HS-27A (cell line): ENCODE measurements at regions not wholly inside any gene's neighbourhood (a gene's known extent, or its start where the extent isn't known, plus 50 kb on each side); places are given as distances from the start of the nearest gene placed in this dataset.

Experiments used
- DNase-seq: peaks from one replicate; pipeline ENCODE4 v3.0.0-alpha.2; 2012; ENCODE audit warnings: low read depth, missing footprints

- no peak for DNase-seq
Observed at GRCh38 chr18:24672165-24672941, 211.9 kb downstream of the HRH4 start.

DNA sequence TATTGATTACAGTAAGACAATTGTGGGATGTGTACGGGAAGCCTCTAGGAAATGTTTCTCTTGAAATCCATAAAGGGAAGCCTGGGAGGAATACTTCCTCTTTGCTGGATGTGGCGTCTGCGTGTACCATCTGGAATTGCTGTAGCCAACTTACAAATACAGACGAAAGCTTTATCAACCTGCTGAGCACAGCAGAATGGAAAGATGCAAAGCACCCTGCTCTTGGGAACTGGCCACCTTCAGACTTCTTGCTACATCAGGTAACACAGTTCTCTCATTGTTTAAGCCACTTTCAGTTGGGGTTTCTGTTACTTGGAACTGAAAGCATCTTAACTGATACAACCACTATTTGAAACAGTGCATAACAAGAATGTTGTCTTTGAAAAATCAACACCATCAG lies 213.8 kb downstream of the HRH4 start:
- DNase-seq: no peak

DNA sequence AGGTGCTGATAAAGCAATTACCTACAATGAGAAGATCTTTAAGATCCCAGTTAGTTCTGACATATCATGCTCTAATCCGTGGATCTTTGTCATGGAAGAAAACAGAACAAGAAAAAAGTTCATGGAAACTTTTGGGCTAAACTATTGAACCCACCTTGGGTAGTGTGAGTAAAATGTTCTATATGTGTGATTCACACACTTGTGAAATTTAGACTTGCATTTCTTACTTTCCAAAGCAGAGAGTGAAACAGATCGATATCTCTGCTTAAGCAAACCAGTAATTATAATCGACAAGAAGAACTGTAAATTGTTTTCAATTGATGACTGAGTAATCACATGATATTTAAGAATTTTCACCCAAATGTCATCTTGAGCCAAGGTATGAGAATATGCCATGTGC lies 214.2 kb downstream of the HRH4 start:
- DNase-seq: no peak

DNA sequence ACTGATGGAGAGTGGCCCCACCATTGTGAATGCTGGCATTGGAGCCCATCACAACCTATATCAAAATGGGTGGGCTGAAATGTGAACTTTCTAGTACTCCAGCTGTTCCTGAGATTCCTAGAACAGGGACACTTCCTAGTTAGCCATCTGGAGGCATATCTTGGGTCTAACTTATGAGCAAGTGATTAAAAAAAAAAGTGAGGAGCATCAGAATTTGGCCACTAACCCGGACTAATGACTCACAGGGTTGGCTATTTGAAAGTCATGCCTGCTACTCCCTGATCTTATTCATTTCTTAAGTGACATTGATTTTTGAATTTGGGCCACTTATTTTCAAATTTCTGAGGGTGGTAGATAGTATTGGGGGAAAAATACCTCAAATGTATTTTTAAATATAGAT lies 216.6 kb downstream of the HRH4 start:
- DNase-seq: no peak

GRCh38 chr18:24678107-24678506 lies 217.7 kb downstream of the HRH4 start:
- no peak for DNase-seq

GRCh38 chr18:24678626-24679025 lies 218.2 kb downstream of the HRH4 start:
- DNase-seq: no peak

DNA sequence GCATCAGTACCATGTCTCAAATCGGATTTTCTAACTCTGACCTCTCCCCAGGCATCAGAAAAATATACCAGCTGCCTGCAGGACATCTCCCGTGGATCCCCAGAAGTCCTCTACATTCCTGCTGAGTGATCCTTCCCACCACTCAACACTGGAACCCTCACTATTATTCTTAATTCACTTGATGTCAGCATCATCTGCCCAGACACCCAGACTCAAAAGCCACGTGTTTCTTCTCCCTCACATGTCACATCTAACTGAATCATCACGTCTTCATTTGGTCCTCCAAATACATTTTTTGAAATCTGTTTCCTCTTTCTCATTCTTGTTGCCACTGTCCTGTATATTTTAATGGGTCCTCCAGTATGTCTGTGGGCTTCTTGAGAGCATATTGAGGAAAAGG lies 218.6 kb downstream of the HRH4 start:
- no peak for DNase-seq

DNA sequence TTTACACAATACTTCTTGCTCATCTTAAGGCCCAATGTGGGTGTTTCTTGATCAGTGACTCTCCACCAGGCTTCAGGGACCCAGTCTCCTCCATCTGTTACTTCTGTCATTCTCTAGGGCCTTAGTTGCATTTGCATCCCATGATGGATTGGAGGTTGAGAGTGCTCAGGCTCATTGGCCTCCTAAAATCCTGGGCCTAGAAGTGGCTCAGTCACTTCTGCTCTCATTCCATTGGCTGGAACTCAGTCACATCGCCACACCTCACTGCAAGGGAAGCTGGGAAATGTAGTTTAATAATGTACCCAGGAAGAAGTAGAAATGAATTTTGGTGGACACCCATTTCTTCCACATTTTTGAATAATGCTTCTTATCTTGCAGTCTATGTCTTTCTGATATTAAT lies 223.5 kb downstream of the HRH4 start:
- DNase-seq: no peak

GRCh38 chr18:24685254-24685959 lies 225.0 kb downstream of the HRH4 start:
- no peak for DNase-seq

DNA sequence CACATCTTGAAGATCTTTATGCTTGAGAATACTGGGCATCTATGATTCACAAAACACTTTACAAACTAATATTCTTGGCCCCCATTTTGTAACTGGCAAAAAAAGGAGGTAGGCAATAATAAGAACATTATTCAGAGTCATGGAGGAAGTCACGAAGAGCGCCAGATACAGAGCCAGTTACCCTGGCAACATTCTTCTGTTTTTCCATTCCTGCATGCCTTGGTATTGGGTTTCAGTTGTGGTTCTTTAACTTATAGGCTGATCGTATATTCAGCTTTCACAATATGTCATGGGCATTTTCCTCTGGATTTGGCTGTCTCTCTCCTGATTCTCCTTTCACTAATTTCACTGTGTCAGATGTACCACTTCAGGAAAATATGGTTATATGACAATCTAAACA lies 234.7 kb downstream of the HRH4 start:
- no peak for DNase-seq

GRCh38 chr18:24702001-24702515 lies 241.6 kb downstream of the HRH4 start:
- DNase-seq: no peak

GRCh38 chr18:24703316-24703715 lies 242.9 kb downstream of the HRH4 start:
- DNase-seq: no peak

- peak; percentile 20 for DNase-seq
Observed at GRCh38 chr18:24704946-24705630, 244.7 kb downstream of the HRH4 start.

GRCh38 chr18:24710474-24710873 lies 250.0 kb downstream of the HRH4 start:
- no peak for DNase-seq

- no peak for DNase-seq
Observed at GRCh38 chr18:24719791-24720190, 259.4 kb downstream of the HRH4 start.

- no peak for DNase-seq
Observed at GRCh38 chr18:24721388-24721787, 261.0 kb downstream of the HRH4 start.

DNA sequence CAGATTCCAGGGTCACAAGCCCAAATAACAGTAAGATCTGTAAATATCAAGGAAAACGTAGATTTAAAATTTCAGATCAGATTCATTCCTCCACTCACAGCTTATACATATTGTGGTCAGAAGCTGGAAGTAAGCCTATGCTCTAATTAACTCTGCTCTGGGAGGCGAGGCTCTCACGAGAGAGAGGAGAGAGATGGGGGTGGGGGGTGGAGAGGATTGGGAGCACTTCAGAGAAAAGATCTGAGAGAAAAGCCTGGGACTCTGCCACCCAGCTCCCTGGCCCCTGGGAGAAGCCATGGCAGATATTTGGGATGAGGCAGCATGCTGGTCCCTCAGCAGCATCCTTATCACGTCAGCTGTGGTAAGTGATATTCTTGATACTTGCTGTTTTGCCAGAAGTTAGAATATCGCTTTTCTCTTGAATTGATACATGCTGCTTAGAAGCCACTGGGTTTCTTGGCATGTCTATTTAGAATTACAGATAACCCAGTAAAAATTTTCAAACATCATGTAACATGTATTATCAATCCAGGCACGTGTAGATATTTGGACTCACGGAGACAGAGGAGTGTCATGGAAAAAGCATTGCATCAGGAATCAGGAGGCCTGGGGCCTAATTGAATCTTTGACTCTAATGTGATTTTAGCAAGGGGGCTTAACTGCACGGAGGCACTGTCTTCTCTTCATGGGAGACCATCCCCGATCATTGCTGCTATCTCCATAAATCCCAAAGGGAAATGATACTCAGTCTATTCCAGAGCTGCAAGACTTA lies 265.4 kb downstream of the HRH4 start:
- no peak for DNase-seq

DNA sequence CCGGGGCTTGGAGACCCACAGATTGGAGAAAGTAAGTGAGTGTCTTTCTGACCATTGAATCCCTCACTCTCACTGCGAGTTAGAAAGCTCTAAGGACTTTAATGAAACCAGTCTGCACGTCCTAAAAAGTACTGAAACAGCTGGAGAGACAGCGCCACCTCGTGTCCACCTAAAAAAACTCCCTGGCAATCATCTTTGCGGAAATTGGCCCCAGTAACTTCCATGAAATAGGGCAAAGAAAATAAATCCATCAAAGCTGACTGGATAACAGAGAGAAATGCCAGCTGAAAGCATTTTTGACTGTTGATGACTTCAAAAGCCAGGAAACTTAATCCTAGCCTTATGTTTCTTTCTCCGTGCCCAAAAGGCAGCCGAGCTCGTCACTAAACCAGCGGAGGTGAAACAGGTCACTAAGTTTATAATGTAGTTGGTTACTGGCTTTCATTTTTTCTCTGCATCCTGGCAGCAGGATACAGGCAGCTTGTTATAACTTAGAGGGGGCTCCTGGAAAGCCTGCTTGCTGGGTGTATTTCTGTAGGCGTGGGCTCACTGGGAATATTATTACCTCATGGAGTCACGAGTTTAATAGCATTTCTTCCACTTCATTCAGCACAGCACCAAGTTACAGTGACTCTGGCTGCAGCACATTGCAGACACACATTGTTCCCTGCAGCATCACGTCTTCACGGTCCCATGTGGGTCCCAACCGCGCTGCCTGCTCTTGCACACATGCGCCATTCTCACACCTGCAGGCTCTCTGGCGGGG lies 266.5 kb downstream of the HRH4 start:
- peak; percentile 24 for DNase-seq

- DNase-seq: no peak
Observed at GRCh38 chr18:24727685-24728084, 267.2 kb downstream of the HRH4 start.

GRCh38 chr18:24731158-24731557 lies 270.7 kb downstream of the HRH4 start:
- DNase-seq: no peak

- DNase-seq: no peak
Observed at GRCh38 chr18:24731981-24732380, 271.5 kb downstream of the HRH4 start.
